Stimulated activated CD8-positive, alpha-beta memory T cell treated with anti-CD3 and anti-CD28 coated beads, Interleukin-12 subunit alpha, Interleukin-12 subunit beta, amount 100 ng/mL, for 24 hours (primary cell): ENCODE measurements at regions not wholly inside any gene's neighbourhood (a gene's known extent, or its start where the extent isn't known, plus 50 kb on each side); places are given as distances from the start of the nearest gene placed in this dataset.
"Not testable (repeated sequence)": the region's sequence is repeated elsewhere in the genome, so short reads cannot be mapped to it uniquely, and the experiment has no call there.

Experiments
- DNase-seq: peaks from one replicate; pipeline ENCODE4 v3.0.0-alpha.2; 2020; ENCODE audit errors: extremely low read depth

DNA sequence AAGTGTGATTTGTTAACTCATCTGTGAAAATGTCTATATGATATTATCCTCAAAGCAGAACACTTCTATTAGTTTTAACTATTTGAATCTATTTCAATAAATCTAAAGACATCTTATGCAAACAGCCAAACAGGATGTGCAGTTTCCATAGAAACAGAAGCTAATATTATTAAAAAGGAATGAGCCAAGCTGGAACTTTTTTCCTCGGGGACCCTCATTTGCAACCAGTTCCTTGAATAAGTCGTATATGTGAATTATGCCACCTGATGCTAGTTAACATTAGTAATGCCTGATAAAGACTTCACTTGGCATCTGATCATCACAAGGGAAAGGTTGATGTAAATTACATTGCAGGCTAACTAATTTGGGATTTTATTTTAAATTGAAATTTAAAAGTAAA, 216.9 kb upstream of the SMLR1 start:
- no peak for DNase-seq

DNA sequence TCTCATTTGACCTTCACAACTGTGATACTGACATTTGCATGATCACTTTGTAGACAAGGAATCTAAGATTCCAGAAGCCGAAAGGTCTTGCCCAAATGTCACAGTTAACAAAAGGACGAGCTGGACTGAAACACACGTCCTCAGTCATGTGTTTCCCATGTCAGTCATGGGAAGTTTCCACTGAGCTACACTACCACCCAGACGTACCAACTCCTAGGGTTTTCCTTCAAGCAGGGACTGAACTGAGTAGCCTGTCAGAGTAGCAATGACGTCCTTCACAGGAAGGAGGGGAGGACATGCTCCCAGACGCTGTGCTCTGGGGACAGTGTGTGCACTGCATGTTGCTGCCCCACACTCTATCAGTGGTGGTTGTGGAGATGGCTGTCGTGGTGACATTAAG, 215.8 kb upstream of the SMLR1 start:
- DNase-seq, result no peak

GRCh38 chr6:130613176-130613575, 214.0 kb upstream of the SMLR1 start:
- DNase-seq, result no peak

GRCh38 chr6:130615816-130616215, 211.4 kb upstream of the SMLR1 start:
- no peak for DNase-seq

GRCh38 chr6:130617658-130618057, 209.5 kb upstream of the SMLR1 start:
- no peak for DNase-seq

DNA sequence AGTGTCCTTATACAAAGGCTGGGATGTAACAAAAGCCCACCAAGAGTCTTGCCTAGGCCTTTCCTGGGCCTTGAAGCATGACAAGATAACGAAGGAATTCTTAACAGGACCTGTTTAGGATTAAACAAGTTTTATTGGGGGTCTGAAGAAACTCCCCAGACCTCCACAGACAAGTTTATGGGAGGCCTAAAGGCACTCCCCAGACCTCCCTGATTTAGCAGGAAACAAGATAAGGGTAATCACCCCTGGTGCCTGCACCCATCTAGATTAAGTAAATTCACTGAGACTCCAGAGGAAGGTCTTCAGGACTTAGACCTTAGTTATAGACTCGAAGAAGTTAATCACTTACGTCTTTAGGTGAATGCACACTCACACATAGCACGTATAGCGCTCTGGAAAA, 208.4 kb upstream of the SMLR1 start:
- not testable (repeated sequence) for DNase-seq

DNA sequence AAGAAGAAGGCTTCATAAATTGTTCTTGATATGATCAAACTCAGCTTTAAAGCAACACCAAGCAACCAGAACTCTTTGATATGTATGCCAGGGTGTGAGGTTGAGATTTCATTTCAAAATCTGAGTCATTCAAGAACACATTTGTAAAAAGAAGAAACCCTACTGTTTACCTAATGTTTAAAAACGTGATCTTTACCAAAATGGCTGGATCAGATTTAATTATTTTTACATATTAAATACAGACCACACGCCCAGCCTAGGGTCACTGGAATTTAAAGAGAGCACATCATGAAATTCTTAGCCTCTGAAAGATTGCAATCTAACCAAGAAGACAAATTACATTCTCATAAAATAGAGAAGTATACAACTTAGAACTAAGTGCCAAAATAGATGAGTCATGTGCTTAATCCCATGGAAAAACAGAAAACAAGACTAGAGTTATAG, 206.8 kb upstream of the SMLR1 start:
- no peak for DNase-seq

- DNase-seq, result no peak
Measured at GRCh38 chr6:130622142-130622541, 205.1 kb upstream of the SMLR1 start.

GRCh38 chr6:130624046-130624445, 203.2 kb upstream of the SMLR1 start:
- DNase-seq, result no peak

DNA sequence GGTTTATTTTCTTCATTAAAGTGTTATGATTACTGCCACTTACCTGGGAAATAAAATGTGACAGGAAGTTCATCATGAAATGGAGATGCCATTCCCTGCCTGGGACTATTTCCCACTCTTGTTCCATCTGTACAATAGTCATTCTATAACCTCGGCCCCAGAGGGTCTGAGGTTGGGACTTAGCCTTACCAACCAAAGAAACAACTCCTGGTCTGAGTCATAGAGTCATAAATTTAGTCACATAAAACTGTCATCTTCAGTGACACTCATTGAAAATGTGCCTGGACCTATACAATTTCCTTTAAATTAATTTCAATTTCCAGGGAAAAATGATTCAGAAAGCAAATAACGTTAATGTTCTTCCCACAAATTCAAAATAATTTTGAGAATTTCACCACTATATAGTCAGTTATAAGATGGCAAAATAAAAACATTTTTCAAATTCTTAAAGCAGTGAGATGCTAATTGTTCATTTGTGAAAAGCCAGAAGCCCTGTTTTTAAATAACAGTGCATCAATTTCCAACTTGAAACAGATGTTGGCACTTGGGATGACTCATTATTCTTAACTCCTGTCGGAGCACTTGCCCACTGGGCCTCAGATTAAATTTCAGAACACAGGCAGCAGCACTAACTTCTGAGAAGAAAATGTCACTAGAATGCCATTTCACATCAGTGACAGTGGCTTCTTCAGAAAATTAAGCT, 201.2 kb upstream of the SMLR1 start:
- no peak for DNase-seq

DNA sequence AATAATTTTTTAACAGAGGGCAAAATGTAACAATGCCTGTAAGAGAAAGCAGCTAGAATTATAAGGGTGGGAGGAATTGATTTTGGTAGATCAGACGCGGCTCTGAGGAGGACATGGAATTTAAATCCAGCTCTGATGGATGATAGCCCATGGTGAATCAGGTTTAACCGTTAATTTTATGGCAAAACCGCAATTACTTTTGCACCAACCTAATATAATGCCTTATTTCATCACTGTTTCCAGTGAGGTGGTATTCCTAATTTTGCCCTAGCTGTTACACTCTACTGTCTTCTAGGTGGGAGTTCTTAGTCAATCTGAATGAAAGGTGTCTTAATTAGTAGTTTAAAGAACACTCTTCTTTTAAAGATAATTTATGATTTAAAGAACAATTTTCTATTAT, 198.3 kb upstream of the SMLR1 start:
- no peak for DNase-seq

DNA sequence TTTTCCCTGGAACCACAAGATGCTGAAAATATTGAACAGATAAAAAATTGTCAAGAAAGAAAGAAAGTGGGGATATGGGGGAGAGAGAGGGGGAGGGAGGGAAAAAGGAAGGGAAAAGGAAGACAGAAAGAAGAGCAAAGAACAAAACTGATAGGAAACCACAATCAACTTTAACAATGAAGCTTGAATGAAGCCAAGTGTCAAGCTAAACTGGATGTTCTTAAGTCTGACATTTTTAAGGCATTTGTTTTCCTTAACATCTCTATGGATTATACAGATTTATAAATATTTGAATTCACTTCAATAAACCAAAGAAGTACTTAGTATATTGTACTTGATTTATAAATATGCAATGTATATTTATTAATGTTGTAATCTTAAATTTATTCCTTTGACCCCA, 197.6 kb upstream of the SMLR1 start:
- no peak for DNase-seq

DNA sequence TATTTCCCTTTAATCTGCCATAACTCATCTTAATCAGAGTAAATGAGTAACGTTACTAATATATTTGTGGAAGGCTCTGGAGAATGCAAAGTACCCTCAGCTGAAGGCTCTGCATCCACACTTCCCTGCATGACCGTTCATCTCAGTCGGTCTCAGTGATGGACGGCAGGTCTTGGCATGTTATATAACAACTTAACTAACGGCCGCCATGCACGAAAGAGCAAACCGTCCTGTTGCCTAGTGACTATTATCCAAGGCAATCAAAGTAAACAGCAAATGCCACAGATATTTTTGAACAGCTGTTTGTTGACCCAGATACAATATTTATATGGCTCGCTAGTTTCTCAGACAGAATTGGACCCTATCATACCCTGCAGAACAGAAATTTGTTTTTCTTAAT, 194.9 kb upstream of the SMLR1 start:
- no peak for DNase-seq

DNA sequence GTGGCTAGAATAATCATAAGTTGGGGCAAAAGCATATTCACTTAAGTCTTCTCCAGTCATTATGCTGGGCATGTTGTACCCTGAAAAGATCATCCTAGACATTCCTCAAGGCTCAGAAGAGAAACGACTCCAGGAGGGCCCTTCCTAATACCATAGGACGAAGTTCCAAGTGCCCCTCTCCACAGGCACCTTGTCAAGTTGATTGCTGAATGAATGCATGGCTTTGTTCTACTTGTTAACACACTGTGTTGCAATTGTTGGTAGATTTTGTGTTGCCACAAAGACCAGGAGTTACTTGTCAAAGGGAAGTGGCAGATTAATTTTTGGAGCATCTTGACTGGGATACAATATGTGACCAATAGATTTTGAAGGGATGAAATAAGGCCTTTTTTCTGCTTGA, 194.3 kb upstream of the SMLR1 start:
- DNase-seq, result no peak

DNA sequence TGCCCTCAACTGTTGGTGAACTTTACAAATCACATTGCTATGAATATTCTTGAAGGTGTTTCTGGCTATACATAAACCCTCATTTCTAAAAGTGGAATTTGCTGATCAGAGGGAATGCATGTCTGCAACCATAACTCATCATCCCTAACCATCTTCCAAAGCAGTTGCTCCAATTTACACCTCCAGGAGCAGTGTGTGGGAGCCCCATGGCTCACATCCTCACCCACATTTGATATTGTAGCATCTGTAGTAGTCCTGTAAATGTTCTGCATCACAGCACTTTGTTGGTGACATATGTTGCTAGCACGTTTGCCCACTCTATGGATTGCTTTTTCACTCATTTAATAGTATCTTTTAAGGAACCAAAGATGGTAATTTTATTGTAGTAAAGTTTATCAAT, 183.8 kb upstream of the SMLR1 start:
- DNase-seq, result no peak

DNA sequence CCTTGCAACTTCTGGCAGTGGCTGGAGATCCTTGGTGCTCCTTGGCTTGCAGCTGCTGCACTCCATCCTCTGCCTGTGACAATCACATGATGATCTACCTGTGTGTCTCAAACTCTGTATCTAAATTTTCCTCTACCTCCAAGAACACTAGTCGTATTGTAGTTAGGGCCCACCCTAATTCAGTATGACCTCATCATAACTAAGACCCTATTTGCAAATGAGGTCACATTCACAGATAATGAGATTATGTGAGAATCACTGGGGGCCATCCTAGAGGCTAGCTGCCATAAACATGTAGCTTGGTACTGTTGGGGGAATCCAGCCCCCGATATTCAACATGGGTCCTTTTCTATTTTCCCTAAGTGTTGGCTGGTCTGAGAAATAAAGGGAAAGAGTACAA, 183.0 kb upstream of the SMLR1 start:
- DNase-seq, result no peak

GRCh38 chr6:130644769-130645168, 182.4 kb upstream of the SMLR1 start:
- DNase-seq, result not testable (repeated sequence)

DNA sequence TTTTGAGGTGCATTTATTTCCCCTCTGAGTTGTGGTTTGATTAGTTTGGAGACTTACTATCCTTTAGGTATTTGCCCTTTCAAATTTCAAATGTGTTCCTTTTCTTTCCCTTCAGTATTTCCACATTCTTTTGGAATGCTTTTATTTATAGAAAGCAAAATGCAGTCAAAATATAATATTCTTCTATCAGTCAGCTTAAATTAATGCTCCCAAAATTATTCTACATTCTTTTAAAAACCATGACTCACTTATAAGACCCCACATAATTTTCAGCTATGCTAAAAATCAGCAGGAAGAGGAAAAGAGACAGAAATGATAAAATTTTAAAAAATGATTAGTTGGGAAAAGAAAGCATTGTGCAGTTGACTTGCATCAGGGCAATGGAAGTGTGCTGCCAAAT, 180.0 kb upstream of the SMLR1 start:
- DNase-seq, result no peak

GRCh38 chr6:130655586-130655985, 171.6 kb upstream of the SMLR1 start:
- no peak for DNase-seq

GRCh38 chr6:130661077-130661476, 166.1 kb upstream of the SMLR1 start:
- DNase-seq, result no peak

GRCh38 chr6:130666786-130667185, 160.4 kb upstream of the SMLR1 start:
- DNase-seq, result no peak

GRCh38 chr6:130670142-130670541, 157.1 kb upstream of the SMLR1 start:
- no peak for DNase-seq

GRCh38 chr6:130671119-130671518, 156.1 kb upstream of the SMLR1 start:
- DNase-seq, result no peak

- DNase-seq, result no peak
Measured at GRCh38 chr6:130671577-130671976, 155.6 kb upstream of the SMLR1 start.
